Vagina (tissue), 2 donors: ENCODE measurements at regions not wholly inside any gene's neighbourhood (a gene's known extent, or its start where the extent isn't known, plus 50 kb on each side); places are given as distances from the start of the nearest gene placed in this dataset.

Experiments used
- POLR2A ChIP-seq, 2 donors: fragments of 450-650 bp; IDR thresholded peaks; one replicate each; pipeline ENCODE4 v1.6.1; 2017; ENCODE audit warnings: antibody characterized with exemption in 2 of 2, mild to moderate bottlenecking in 2 of 2, moderate library complexity in 2 of 2
- POLR2AphosphoS5 ChIP-seq, 2 donors: sonication (generic); formaldehyde crosslinking; IDR thresholded peaks; one replicate each; pipeline ENCODE4 v1.9.0; 2017; ENCODE audit warnings: antibody characterized with exemption in 2 of 2, mild to moderate bottlenecking in 2 of 2, low read depth in 1 of 2; ENCODE audit not compliant: insufficient read depth in 1 of 2
- TF ChIP-seq, protein P1 (sequence below), 3 experiments: fragments of 450-650 bp in 2 of 3; fragments of 200-600 bp in 1 of 3; sonication (generic) in 1 of 3; IDR thresholded peaks; one replicate each; pipeline ENCODE4 v1.5.1; 2017 to 2019; ENCODE audit warnings: antibody characterized with exemption in 3 of 3, mild to moderate bottlenecking in 2 of 3, moderate library complexity in 2 of 3

DNA sequence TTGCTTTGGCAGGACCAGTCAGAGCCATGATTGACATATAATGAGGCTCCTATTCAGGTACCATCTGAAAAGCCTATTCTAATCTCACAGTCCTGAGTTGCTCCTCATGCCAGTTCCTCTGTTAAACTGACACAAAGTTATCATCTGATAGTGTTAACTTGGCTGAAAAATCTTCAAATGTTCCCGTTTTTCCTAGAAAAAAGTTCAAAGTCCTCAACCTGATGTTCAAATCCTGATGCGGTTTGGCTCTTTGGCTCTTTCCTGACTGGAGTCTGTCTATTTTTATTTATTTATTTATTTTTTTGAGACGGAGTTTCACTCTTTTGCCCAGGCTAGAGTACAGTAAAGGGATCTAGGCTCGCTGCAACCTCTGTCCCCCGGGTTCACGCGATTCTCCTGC, 244.2 kb downstream of the ANKRD50 start:
- TF ChIP-seq, protein P1, sequence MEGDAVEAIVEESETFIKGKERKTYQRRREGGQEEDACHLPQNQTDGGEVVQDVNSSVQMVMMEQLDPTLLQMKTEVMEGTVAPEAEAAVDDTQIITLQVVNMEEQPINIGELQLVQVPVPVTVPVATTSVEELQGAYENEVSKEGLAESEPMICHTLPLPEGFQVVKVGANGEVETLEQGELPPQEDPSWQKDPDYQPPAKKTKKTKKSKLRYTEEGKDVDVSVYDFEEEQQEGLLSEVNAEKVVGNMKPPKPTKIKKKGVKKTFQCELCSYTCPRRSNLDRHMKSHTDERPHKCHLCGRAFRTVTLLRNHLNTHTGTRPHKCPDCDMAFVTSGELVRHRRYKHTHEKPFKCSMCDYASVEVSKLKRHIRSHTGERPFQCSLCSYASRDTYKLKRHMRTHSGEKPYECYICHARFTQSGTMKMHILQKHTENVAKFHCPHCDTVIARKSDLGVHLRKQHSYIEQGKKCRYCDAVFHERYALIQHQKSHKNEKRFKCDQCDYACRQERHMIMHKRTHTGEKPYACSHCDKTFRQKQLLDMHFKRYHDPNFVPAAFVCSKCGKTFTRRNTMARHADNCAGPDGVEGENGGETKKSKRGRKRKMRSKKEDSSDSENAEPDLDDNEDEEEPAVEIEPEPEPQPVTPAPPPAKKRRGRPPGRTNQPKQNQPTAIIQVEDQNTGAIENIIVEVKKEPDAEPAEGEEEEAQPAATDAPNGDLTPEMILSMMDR (IDR thresholded peaks at IDR 0.05), result no peak
- TF ChIP-seq POLR2A (IDR thresholded peaks at IDR 0.05) (no peak), POLR2AphosphoS5 (IDR thresholded peaks at IDR 0.05; ENCODE audit: insufficient read depth in 1 of 2, low read depth in 1 of 2) (no peak)
